NCI-H2227 (cell line): ENCODE measurements at regions not wholly inside any gene's neighbourhood (a gene's known extent, or its start where the extent isn't known, plus 50 kb on each side); places are given as distances from the start of the nearest gene placed in this dataset.

Experiments
- DNase-seq: peaks from one replicate; lab custom pipeline; 2025; ENCODE audit not compliant: unreplicated experiment; lab: John Stamatoyannopoulos, UW

GRCh38 chr10:117078168-117078837, 59.8 kb downstream of the VAX1 start:
- no peak for DNase-seq

GRCh38 chr10:117075064-117075463, 63.0 kb downstream of the VAX1 start:
- DNase-seq, result no peak

DNA sequence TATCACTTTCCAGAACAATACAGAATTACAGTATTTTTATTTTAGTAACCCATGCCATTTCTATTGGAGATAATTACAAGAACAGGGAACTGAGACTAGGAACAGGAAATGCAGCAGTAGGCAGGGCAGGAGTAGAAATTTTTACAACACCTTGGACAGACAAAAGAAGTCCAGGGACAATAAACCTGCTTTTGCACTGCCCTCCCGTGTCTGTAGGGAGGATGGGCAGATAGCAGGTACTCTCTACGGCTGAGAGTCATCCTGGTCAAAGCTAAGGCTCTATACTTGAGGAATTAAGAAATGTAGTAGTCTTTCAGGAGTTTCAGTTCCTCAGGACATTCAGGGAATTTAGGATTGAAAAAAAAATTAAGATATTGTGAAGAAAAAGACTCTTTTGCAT, 63.4 kb downstream of the VAX1 start:
- peak; percentile 22 for DNase-seq

DNA sequence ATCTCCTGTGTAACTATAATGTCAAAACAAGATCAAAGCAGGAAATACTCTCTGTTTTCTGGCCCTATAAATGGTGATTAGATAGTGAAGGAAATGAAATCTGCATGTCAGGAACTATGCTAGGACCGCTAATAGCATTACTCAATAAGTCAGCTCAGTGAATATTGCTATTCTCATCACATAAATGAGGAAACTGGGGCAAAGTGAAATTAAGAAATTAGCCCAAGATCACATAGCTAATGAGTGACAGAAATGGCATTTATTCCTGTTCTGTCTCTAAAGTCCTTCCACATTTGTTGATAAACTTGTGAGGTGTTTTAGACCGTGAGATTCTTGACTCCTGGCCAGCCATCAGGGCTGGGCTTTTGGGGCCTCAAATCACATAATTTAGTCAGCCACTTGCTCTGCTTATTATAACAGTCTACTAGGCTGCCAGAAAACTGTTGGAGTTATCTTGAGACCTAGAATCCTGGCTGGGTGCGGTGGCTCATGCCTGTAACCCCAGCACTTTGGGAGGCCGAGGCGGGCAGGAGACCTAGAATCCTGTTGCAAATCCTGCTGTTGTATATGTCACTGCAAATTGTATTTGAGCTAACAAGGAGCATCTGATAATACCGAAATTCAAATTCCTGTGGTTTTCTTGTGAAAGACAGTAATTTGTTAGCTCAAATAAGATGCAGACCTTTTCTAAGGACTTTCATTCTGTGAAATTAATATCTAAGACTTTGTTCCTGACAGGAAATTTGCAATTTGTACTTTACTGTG, 66.5 kb upstream of the SHTN1 start:
- DNase-seq, result no peak
